DND-41 (cell line): ENCODE measurements at regions not wholly inside any gene's neighbourhood (a gene's known extent, or its start where the extent isn't known, plus 50 kb on each side); places are given as distances from the start of the nearest gene placed in this dataset.

Experiments used
- CTCF ChIP-seq: IDR thresholded peaks from 2 replicates; pipeline ENCODE4 v1.5.1; 2012; ENCODE audit warnings: borderline replicate concordance, low read length, moderate library complexity, mild to moderate bottlenecking; ENCODE audit not compliant: poor library complexity, severe bottlenecking; ENCODE audit errors: extremely low read depth
- EZH2 ChIP-seq: IDR thresholded peaks from 3 replicates; pipeline ENCODE4 v1.6.1; 2012; ENCODE audit warnings: borderline replicate concordance, low read depth, mild to moderate bottlenecking, moderate library complexity, low read length, inconsistent platforms; ENCODE audit not compliant: severe bottlenecking

GRCh38 chr18:42298759-42299675, 344.0 kb downstream of the PIK3C3 start:
- TF ChIP-seq CTCF, result peak; percentile 93
- TF ChIP-seq EZH2, result no peak
